ENCODE measurements at regions not wholly inside any gene's neighbourhood (a gene's known extent, or its start where the extent isn't known, plus 50 kb on each side); places are given as distances from the start of the nearest gene placed in this dataset.

GRCh38 chr6:14789996-14790395, 455.9 kb upstream of the JARID2 start (continued):
- TF ChIP-seq ZNF462 (CRISPR knock-in tag; IDR thresholded peaks at IDR 0.05) = no peak
- TF ChIP-seq NANOG (IDR thresholded peaks at IDR 0.05; ENCODE audit: borderline replicate concordance) = no peak
- no peak for TF ChIP-seq CREB1 (CRISPR knock-in tag; IDR thresholded peaks at IDR 0.05; ENCODE audit: low read depth)
- TF ChIP-seq ETS1 (IDR thresholded peaks at IDR 0.05) = no peak
- TF ChIP-seq CTCF (conservative IDR thresholded peaks at IDR 0.05; ENCODE audit: low read depth in 2 of 2) = no peak
- TF ChIP-seq EZH2 (IDR thresholded peaks at IDR 0.05; ENCODE audit: low read depth, unreplicated experiment) = no peak

- DNase-seq (ENCODE audit: low spot score) (no peak), ATAC-seq (no peak)
- no peaks in the 10 kb centered on the region for H3K36me3 ChIP-seq (ENCODE audit: insufficient read depth)
- peaks cover 11% of the 10 kb centered on the region for H3K27me3 Mint-ChIP-seq (ENCODE audit: insufficient read depth, low read depth, poor library complexity)
- H3K79me2 ChIP-seq (replicated peaks; ENCODE audit: insufficient read depth) = no peaks in the 10 kb centered on the region
- H2AFZ ChIP-seq = no peak overlapping the region
- H3K4me1 Mint-ChIP-seq = peaks cover 46% of the 10 kb centered on the region
- H3F3A ChIP-seq (replicated peaks; ENCODE audit: low read depth) = 0 out of 2 replicates have a peak, but pooled peaks cover 4% of the 10 kb centered on the region
- no peak for TF ChIP-seq ZNF114 (CRISPR knock-in tag; IDR thresholded peaks at IDR 0.05)
- no peak for TF ChIP-seq NANOG (IDR thresholded peaks at IDR 0.05; ENCODE audit: borderline replicate concordance)
- no peak for TF ChIP-seq CREB1 (CRISPR knock-in tag; IDR thresholded peaks at IDR 0.05; ENCODE audit: low read depth)
- no peak for TF ChIP-seq ETS1 (IDR thresholded peaks at IDR 0.05)
- TF ChIP-seq EZH2phosphoT487 (IDR thresholded peaks at IDR 0.05; ENCODE audit: unreplicated experiment) = no peak
- no peak for TF ChIP-seq JUNB (IDR thresholded peaks at IDR 0.05; ENCODE audit: unreplicated experiment)
- no peak for TF ChIP-seq POLR2AphosphoS5 (IDR thresholded peaks at IDR 0.05; ENCODE audit: low read depth)
- TF ChIP-seq EZH2 (IDR thresholded peaks at IDR 0.05; ENCODE audit: low read depth, unreplicated experiment) = no peak
- H3K27ac ChIP-seq (ENCODE audit: low read depth) = no peak overlapping the region
- no peak overlapping the region for H3K27ac Mint-ChIP-seq
- H3K27me3 ChIP-seq (ENCODE audit: insufficient read depth) = no peaks in the 10 kb centered on the region
- no peaks in the 10 kb centered on the region for H4K20me1 ChIP-seq (replicated peaks; ENCODE audit: insufficient read depth)
- no peak overlapping the region for H3K4me2 ChIP-seq
- peaks cover 26% of the 10 kb centered on the region for H3K4me1 ChIP-seq (ENCODE audit: insufficient read depth)
- peaks cover 3% of the 10 kb centered on the region; the same call in 1 of the 3 replicates for H3K9me3 Mint-ChIP-seq
- no peak overlapping the region for H3K4me3 Mint-ChIP-seq
- peaks cover 5% of the 10 kb centered on the region; the same call in 1 of the 2 replicates for H3K9me2 ChIP-seq (ENCODE audit: insufficient read depth)
- H3K36me3 Mint-ChIP-seq (ENCODE audit: low read depth) = no peaks in the 10 kb centered on the region; the same call in 2 of the 3 replicates
- no peak overlapping the region for H3K4me3 ChIP-seq
Measured at GRCh38 chr6:14790976-14791375, 454.9 kb upstream of the JARID2 start.
